ENCODE measurements at regions not wholly inside any gene's neighbourhood (a gene's known extent, or its start where the extent isn't known, plus 50 kb on each side); places are given as distances from the start of the nearest gene placed in this dataset.

- TF ChIP-seq CTCF (IDR thresholded peaks at IDR 0.05; ENCODE audit: extremely low read depth, missing control alignments) = no peak
- no peak for DNase-seq (ENCODE audit: low spot score)
Measured at GRCh38 chr6:23111984-23112383, 542.6 kb downstream of the HDGFL1 start.

GRCh38 chr6:23114812-23115504, 545.6 kb downstream of the HDGFL1 start:
- no peak for TF ChIP-seq CTCF (IDR thresholded peaks at IDR 0.05; ENCODE audit: extremely low read depth, missing control alignments)
- DNase-seq (ENCODE audit: low spot score) = no peak

- DNase-seq (ENCODE audit: low spot score) = no peak
- TF ChIP-seq CTCF (IDR thresholded peaks at IDR 0.05; ENCODE audit: extremely low read depth, missing control alignments) = no peak
Measured at GRCh38 chr6:23137611-23138010, 568.2 kb downstream of the HDGFL1 start.

GRCh38 chr6:23140871-23141270, 571.5 kb downstream of the HDGFL1 start:
- no peak for DNase-seq (ENCODE audit: low spot score)
- no peak for TF ChIP-seq CTCF (IDR thresholded peaks at IDR 0.05; ENCODE audit: extremely low read depth, missing control alignments)

- TF ChIP-seq CTCF (IDR thresholded peaks at IDR 0.05; ENCODE audit: extremely low read depth, missing control alignments) = no peak
- DNase-seq (ENCODE audit: low spot score) = no peak
Measured at GRCh38 chr6:23145781-23146180, 576.4 kb downstream of the HDGFL1 start.

GRCh38 chr6:23154159-23154558, 584.8 kb downstream of the HDGFL1 start:
- no peak for TF ChIP-seq CTCF (IDR thresholded peaks at IDR 0.05; ENCODE audit: extremely low read depth, missing control alignments)
- no peak for DNase-seq (ENCODE audit: low spot score)

- no peak for TF ChIP-seq CTCF (IDR thresholded peaks at IDR 0.05; ENCODE audit: extremely low read depth, missing control alignments)
- DNase-seq (ENCODE audit: low spot score) = no peak
Measured at GRCh38 chr6:23170049-23170448, 600.7 kb downstream of the HDGFL1 start.
